Esophagus muscularis mucosa (tissue), 4 donors: ENCODE measurements at regions not wholly inside any gene's neighbourhood (a gene's known extent, or its start where the extent isn't known, plus 50 kb on each side); places are given as distances from the start of the nearest gene placed in this dataset.

Experiments
- DNase-seq: peaks from one replicate; pipeline ENCODE4 v3.0.0-alpha.2; 2017; ENCODE audit errors: extremely low spot score
- H3K27ac ChIP-seq, 4 donors: fragments of 200-600 bp; sonication (generic); replicated peaks in 1 of 4; 1 replicate in 3 of 4; 2 replicates in 1 of 4; pipeline ENCODE4 v1.5.1; 2016 to 2019; ENCODE audit warnings: mild to moderate bottlenecking in 1 of 4
- H3K27me3 ChIP-seq, 4 donors: fragments of 200-600 bp; sonication (generic); one replicate each; pipeline versions ENCODE4 v1.5.1 to v1.6.0; 2016 to 2019
- H3K36me3 ChIP-seq, 4 donors: fragments of 200-600 bp; sonication (generic); one replicate each; pipeline ENCODE4 v1.5.1; 2016 to 2019
- H3K4me1 ChIP-seq, 4 donors: fragments of 200-600 bp; sonication (generic); one replicate each; pipeline ENCODE4 v1.5.1; 2016 to 2019
- H3K4me3 ChIP-seq, 4 donors: fragments of 200-600 bp; sonication (generic); 1 replicate in 2 of 4; 2 replicates in 2 of 4; pipeline ENCODE4 v1.5.1; 2016 to 2019; ENCODE audit warnings: mild to moderate bottlenecking in 4 of 4, moderate library complexity in 1 of 4
- H3K9me3 ChIP-seq, 4 donors: fragments of 200-600 bp; sonication (generic); 1 replicate in 3 of 4; 2 replicates in 1 of 4; pipeline ENCODE4 v1.5.1; 2016 to 2019
- EP300 ChIP-seq: sonication (generic); formaldehyde crosslinking; IDR thresholded peaks from one replicate; pipeline ENCODE4 v1.6.1; 2017; ENCODE audit warnings: antibody characterized with exemption
- POLR2A ChIP-seq: fragments of 450-650 bp; IDR thresholded peaks from one replicate; pipeline ENCODE4 v1.6.1; 2017; ENCODE audit warnings: antibody characterized with exemption, moderate library complexity, mild to moderate bottlenecking, low read depth
- POLR2AphosphoS5 ChIP-seq, 2 donors: sonication (generic); formaldehyde crosslinking; IDR thresholded peaks; one replicate each; pipeline ENCODE4 v1.6.1; 2017; ENCODE audit warnings: antibody characterized with exemption in 2 of 2
- WGBS: methylation state at CpG from one replicate; pipeline ENCODE4 v1.1.5; 2018; 5-methylcytosine and 5-hydroxymethylcytosine counted together
- intact Hi-C: fragments of 100-400 bp; cut with DNase I; formaldehyde crosslinking; loops from one replicate; pipeline ENCODE4 v1.15.1; 2023
- small RNA-seq, 3 donors: library from RNA; depleted of rRNA; stranded (forward); fragments of <200 nt; gene quantifications; one replicate each; pipeline ENCODE3, GENCODE V24; 2016
- TF ChIP-seq, protein P1 (sequence below), 3 experiments: fragments of 200-600 bp in 2 of 3; fragments of 450-650 bp in 1 of 3; sonication (generic) in 2 of 3; IDR thresholded peaks; one replicate each; pipeline ENCODE4 v1.5.1; 2017 to 2019; ENCODE audit warnings: antibody characterized with exemption in 3 of 3, mild to moderate bottlenecking in 2 of 3, moderate library complexity in 1 of 3

DNA sequence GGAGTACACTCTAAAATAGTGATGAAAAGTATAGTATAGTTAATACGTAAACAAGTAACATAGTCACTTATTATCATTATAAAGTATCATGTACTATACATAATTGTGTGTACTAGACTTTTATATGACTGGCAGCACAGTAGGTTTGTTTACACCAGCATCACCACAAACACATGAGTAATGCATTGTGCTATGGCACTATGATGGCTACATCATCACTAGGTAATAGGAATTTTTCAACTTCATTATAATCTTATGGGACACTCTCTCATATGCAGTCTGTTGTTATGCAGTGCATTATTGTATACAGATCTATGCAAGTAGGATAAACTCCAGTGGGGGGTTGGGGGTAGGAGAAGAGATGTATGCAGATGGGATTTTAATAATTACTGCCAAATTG, 52.7 kb upstream of the ELL2 start:
- Histone ChIP-seq H3K9me3 (no peaks in the 10 kb centered on the region), H3K27ac (no peak overlapping the region), H3K36me3 (no peaks in the 10 kb centered on the region), H3K4me1 (peaks cover 0 to 7% (median 6%) of the 10 kb centered on the region in 4 donors), H3K4me3 (no peak overlapping the region), H3K27me3 (no peaks in the 10 kb centered on the region)
- WGBS = 100% methylated on average over 1 of the region's 1 CpG
- DNase-seq = no peak
- intact Hi-C loops = no loop called here
- TF ChIP-seq POLR2AphosphoS5 (IDR thresholded peaks at IDR 0.05) (no peak), POLR2A (no peak), EP300 (no peak)
- TF ChIP-seq, protein P1, sequence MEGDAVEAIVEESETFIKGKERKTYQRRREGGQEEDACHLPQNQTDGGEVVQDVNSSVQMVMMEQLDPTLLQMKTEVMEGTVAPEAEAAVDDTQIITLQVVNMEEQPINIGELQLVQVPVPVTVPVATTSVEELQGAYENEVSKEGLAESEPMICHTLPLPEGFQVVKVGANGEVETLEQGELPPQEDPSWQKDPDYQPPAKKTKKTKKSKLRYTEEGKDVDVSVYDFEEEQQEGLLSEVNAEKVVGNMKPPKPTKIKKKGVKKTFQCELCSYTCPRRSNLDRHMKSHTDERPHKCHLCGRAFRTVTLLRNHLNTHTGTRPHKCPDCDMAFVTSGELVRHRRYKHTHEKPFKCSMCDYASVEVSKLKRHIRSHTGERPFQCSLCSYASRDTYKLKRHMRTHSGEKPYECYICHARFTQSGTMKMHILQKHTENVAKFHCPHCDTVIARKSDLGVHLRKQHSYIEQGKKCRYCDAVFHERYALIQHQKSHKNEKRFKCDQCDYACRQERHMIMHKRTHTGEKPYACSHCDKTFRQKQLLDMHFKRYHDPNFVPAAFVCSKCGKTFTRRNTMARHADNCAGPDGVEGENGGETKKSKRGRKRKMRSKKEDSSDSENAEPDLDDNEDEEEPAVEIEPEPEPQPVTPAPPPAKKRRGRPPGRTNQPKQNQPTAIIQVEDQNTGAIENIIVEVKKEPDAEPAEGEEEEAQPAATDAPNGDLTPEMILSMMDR (IDR thresholded peaks at IDR 0.05) = no peak

DNA sequence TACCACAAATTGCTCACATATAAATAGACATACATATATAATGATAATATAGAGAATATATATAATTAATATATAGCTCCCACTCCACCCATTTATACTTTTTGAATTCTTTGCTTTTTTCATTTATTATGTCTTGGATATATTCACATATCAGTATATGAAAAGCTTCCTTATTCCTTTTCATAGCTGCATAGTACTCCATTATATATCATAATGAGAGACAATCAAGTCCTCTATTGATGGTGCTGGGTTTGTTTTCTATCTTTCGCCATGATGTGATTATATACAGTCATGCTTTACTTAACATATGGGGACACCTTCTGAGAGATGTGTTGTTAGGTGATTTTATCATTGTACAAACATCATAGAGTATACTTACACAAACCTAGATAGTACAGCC, 51.6 kb upstream of the ELL2 start:
- 91% methylated on average over 1 of the region's 1 CpG for WGBS
- H3K27me3 ChIP-seq = no peaks in the 10 kb centered on the region
- TF ChIP-seq POLR2A (no peak), POLR2AphosphoS5 (IDR thresholded peaks at IDR 0.05) (no peak), EP300 (no peak)
- TF ChIP-seq, protein P1 (IDR thresholded peaks at IDR 0.05) = no peak
- H3K36me3 ChIP-seq = no peaks in the 10 kb centered on the region
- no peak overlapping the region for H3K27ac ChIP-seq
- peaks cover 0 to 5% (median 5%) of the 10 kb centered on the region in 4 donors for H3K4me1 ChIP-seq
- DNase-seq = no peak
- H3K4me3 ChIP-seq = no peak overlapping the region
- no peaks in the 10 kb centered on the region for H3K9me3 ChIP-seq
- intact Hi-C loops = no loop called here

DNA sequence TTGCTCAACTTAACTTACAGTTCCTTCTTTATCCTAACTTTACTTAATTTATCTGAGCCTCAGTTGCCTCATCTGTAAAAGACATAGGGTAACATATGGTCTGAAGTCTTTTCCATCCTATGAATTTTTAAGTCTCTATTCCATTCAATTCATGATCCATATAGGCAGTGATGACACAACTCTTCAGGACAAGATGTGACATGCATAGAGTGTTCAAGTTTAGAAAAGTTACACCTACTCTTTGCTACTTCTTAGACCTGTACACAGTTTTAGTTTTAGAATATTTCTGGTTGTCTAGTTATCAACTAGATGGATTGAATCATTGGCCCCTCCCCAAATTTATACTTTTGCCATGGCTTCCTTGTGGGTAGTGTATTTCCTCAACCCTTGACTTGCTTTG, 50.7 kb upstream of the ELL2 start:
- H3K9me3 ChIP-seq = no peaks in the 10 kb centered on the region
- no peak for DNase-seq
- H3K27me3 ChIP-seq = no peaks in the 10 kb centered on the region
- intact Hi-C loops = no loop called here
- no peak for TF ChIP-seq POLR2AphosphoS5 (IDR thresholded peaks at IDR 0.05)
- TF ChIP-seq, protein P1 (IDR thresholded peaks at IDR 0.05) = no peak
- no peak for TF ChIP-seq EP300
- TF ChIP-seq POLR2A = no peak
- H3K4me1 ChIP-seq = no peaks in the 10 kb centered on the region
- no peak overlapping the region for H3K27ac ChIP-seq
- no peak overlapping the region for H3K4me3 ChIP-seq
- H3K36me3 ChIP-seq = no peaks in the 10 kb centered on the region

Small RNA genes lying in the stretch of these regions (small RNA-seq; reads per million reads assigned to genes)
- gene MIR583 (0 reads per million in 3 donors), gene RNU6-524P (0 reads per million in 3 donors)
